GM23338 (cell line): ENCODE measurements at regions not wholly inside any gene's neighbourhood (a gene's known extent, or its start where the extent isn't known, plus 50 kb on each side); places are given as distances from the start of the nearest gene placed in this dataset.

Experiments
- ATAC-seq: fragments of 200-7000 bp; cut with Tn5 transposase; 3 replicates; pipeline ENCODE4 v1.9.1; 2020
- DNase-seq: peaks from one replicate; pipeline ENCODE4 v3.0.0-alpha.2; 2015; ENCODE audit warnings: low spot score
- H2AFZ ChIP-seq: fragments of 200-600 bp; sonication (generic); 2 replicates; pipeline ENCODE4 v1.8.0; 2016; ENCODE audit warnings: antibody characterized with exemption, mild to moderate bottlenecking, moderate library complexity
- H3F3A ChIP-seq: fragments of 200-600 bp; sonication (generic); replicated peaks from 2 replicates; pipeline ENCODE4 v1.8.0; 2017; ENCODE audit warnings: antibody characterized with exemption, mixed run types, low read depth
- H3K27ac ChIP-seq: fragments of 200-600 bp; sonication (generic); 2 replicates; pipeline ENCODE4 v1.6.1; 2016; ENCODE audit warnings: low read depth
- H3K27me3 ChIP-seq: fragments of 200-600 bp; sonication (generic); 2 replicates; pipeline ENCODE4 v1.8.0; 2016; ENCODE audit warnings: mild to moderate bottlenecking, mixed run types, moderate library complexity; ENCODE audit not compliant: insufficient read depth
- H3K36me3 ChIP-seq: fragments of 200-600 bp; sonication (generic); 2 replicates; pipeline ENCODE4 v1.8.0; 2016; ENCODE audit warnings: mild to moderate bottlenecking; ENCODE audit not compliant: insufficient read depth
- H3K4me1 ChIP-seq: fragments of 200-600 bp; sonication (generic); 2 replicates; pipeline ENCODE4 v1.8.0; 2016; ENCODE audit warnings: mild to moderate bottlenecking, moderate library complexity; ENCODE audit not compliant: insufficient read depth
- H3K4me2 ChIP-seq: fragments of 200-600 bp; sonication (generic); 2 replicates; pipeline ENCODE4 v1.7.1; 2017; ENCODE audit warnings: mixed run types
- H3K4me3 ChIP-seq: fragments of 200-600 bp; sonication (generic); 2 replicates; pipeline ENCODE4 v1.6.1; 2016; ENCODE audit warnings: mixed run types
- H3K79me2 ChIP-seq: fragments of 200-600 bp; sonication (generic); replicated peaks from 2 replicates; pipeline ENCODE4 v1.8.0; 2017; ENCODE audit warnings: mild to moderate bottlenecking; ENCODE audit not compliant: insufficient read depth
- H3K9me2 ChIP-seq: fragments of 200-600 bp; sonication (generic); 2 replicates; pipeline ENCODE4 v1.8.0; 2017; ENCODE audit not compliant: insufficient read depth
- H4K20me1 ChIP-seq: fragments of 200-600 bp; sonication (generic); replicated peaks from 2 replicates; pipeline ENCODE4 v1.8.0; 2017; ENCODE audit warnings: mild to moderate bottlenecking; ENCODE audit not compliant: insufficient read depth
- H3K27ac Mint-ChIP-seq: 2 replicates; pipeline ENCODE4 v1.8.0; 2020; ENCODE audit warnings: inconsistent platforms, mild to moderate bottlenecking, moderate library complexity, mixed read lengths
- H3K27me3 Mint-ChIP-seq: 3 replicates; pipeline ENCODE4 v1.8.0; 2022; ENCODE audit warnings: low read depth, mild to moderate bottlenecking, moderate library complexity, mixed read lengths, inconsistent platforms; ENCODE audit not compliant: insufficient read depth, poor library complexity
- H3K36me3 Mint-ChIP-seq: 3 replicates; pipeline ENCODE4 v1.8.0; 2021; ENCODE audit warnings: low read depth, mild to moderate bottlenecking, inconsistent platforms, moderate library complexity, mixed read lengths
- H3K4me1 Mint-ChIP-seq: 3 replicates; pipeline ENCODE4 v1.8.0; 2020; ENCODE audit warnings: mild to moderate bottlenecking, inconsistent platforms, mixed read lengths
- H3K4me3 Mint-ChIP-seq: 3 replicates; pipeline ENCODE4 v1.8.0; 2021; ENCODE audit warnings: moderate library complexity, mild to moderate bottlenecking, inconsistent platforms, mixed read lengths
- H3K9me3 Mint-ChIP-seq: 3 replicates; pipeline ENCODE4 v1.8.0; 2020; ENCODE audit warnings: moderate library complexity, mild to moderate bottlenecking, inconsistent platforms, mixed read lengths
- CREB1 ChIP-seq: fragments of 250-450 bp; sonication (Bioruptor Pico); IDR thresholded peaks from 2 replicates; pipeline ENCODE4 v1.5.0; 2020; ENCODE audit warnings: low read depth, mild to moderate bottlenecking, moderate library complexity
- CTCF ChIP-seq, 2 experiments: fragments of 200-600 bp in 1 of 2; sonication (generic) in 1 of 2; conservative IDR thresholded peaks; 2 replicates each; pipeline versions ENCODE4 v1.5.1 to v1.6.1; 2016 to 2017; ENCODE audit warnings: antibody characterized with exemption in 2 of 2, low read depth in 2 of 2, mild to moderate bottlenecking in 2 of 2, moderate library complexity in 1 of 2
- EZH2 ChIP-seq: fragments of 200-600 bp; sonication (generic); IDR thresholded peaks from one replicate; pipeline ENCODE4 v1.8.0; 2017; ENCODE audit warnings: antibody characterized with exemption, mild to moderate bottlenecking, low read depth; ENCODE audit not compliant: unreplicated experiment
- JUNB ChIP-seq: IDR thresholded peaks from one replicate; pipeline ENCODE4 v1.6.1; 2016; ENCODE audit warnings: antibody characterized with exemption; ENCODE audit not compliant: unreplicated experiment
- NANOG ChIP-seq: IDR thresholded peaks from 2 replicates; pipeline ENCODE4 v1.6.1; 2016; ENCODE audit warnings: antibody characterized with exemption, borderline replicate concordance
- REST ChIP-seq: IDR thresholded peaks from one replicate; pipeline ENCODE4 v1.6.1; 2018; ENCODE audit warnings: antibody characterized with exemption; ENCODE audit not compliant: unreplicated experiment
- STAT1 ChIP-seq: IDR thresholded peaks from one replicate; pipeline ENCODE4 v1.6.1; 2016; ENCODE audit warnings: antibody characterized with exemption; ENCODE audit not compliant: unreplicated experiment
- ZNF462 ChIP-seq: fragments of 250-450 bp; sonication (Bioruptor Pico); IDR thresholded peaks from 2 replicates; pipeline ENCODE4 v1.5.0; 2020; ENCODE audit warnings: mild to moderate bottlenecking, moderate library complexity

GRCh38 chr3:139213936-139214335 is 129.9 kb upstream of the MRPS22 start:
- Histone ChIP-seq H2AFZ (no peak overlapping the region), H3K4me3 (no peak overlapping the region), H3F3A (no peaks in the 10 kb centered on the region), H4K20me1 (no peaks in the 10 kb centered on the region), H3K27ac (no peak overlapping the region), H3K9me2 (no peaks in the 10 kb centered on the region), H3K79me2 (no peaks in the 10 kb centered on the region), H3K4me2 (no peak overlapping the region), H3K27me3 (no peaks in the 10 kb centered on the region), H3K4me1 (no peaks in the 10 kb centered on the region), H3K36me3 (no peaks in the 10 kb centered on the region)
- Mint-ChIP-seq H3K27me3 (no peaks in the 10 kb centered on the region), H3K27ac (no peak overlapping the region), H3K9me3 (peaks cover 3% of the 10 kb centered on the region; the same call in 1 of the 3 replicates), H3K4me3 (no peak overlapping the region), H3K36me3 (no peaks in the 10 kb centered on the region), H3K4me1 (no peaks in the 10 kb centered on the region)
- TF ChIP-seq JUNB (no peak), REST (no peak), EZH2 (no peak), CTCF (conservative IDR thresholded peaks at IDR 0.05; ENCODE audit: low read depth in 2 of 2) (no peak)
- ATAC-seq: no peak
- no peak for DNase-seq

- Histone ChIP-seq H3K9me2 (no peaks in the 10 kb centered on the region), H3K4me2 (no peak overlapping the region), H4K20me1 (no peaks in the 10 kb centered on the region), H3K36me3 (no peaks in the 10 kb centered on the region), H3K4me3 (no peak overlapping the region), H3F3A (no peaks in the 10 kb centered on the region), H3K4me1 (no peaks in the 10 kb centered on the region), H3K27ac (no peak overlapping the region), H3K79me2 (no peaks in the 10 kb centered on the region), H3K27me3 (no peaks in the 10 kb centered on the region), H2AFZ (no peak overlapping the region)
- no peak overlapping the region for H3K4me3 Mint-ChIP-seq
- H3K36me3 Mint-ChIP-seq: no peaks in the 10 kb centered on the region
- ATAC-seq (no peak), DNase-seq (no peak)
- H3K27ac Mint-ChIP-seq: no peak overlapping the region
- TF ChIP-seq STAT1 (no peak), CREB1 (CRISPR knock-in tag) (no peak), NANOG (no peak), ZNF462 (CRISPR knock-in tag) (no peak)
- H3K9me3 Mint-ChIP-seq: no peaks in the 10 kb centered on the region
- H3K4me1 Mint-ChIP-seq: no peaks in the 10 kb centered on the region
- no peaks in the 10 kb centered on the region for H3K27me3 Mint-ChIP-seq
These were observed 126.9 kb upstream of the MRPS22 start for GRCh38 chr3:139216958-139217357.
